Naive B cell (primary cell): ENCODE measurements at regions not wholly inside any gene's neighbourhood (a gene's known extent, or its start where the extent isn't known, plus 50 kb on each side); places are given as distances from the start of the nearest gene placed in this dataset.

ENCODE experiments used
- ATAC-seq, 2 donors: fragments of 150-1000 bp; cut with Tn5 transposase; 2 replicates each; pipeline ENCODE4 v1.10.0; 2021; ENCODE audit warnings: low read depth in 2 of 2, mild to moderate bottlenecking in 2 of 2, moderate library complexity in 2 of 2
- DNase-seq: peaks from one replicate; pipeline ENCODE4 v3.0.0; 2022
- H3K27ac Mint-ChIP-seq, 6 donors: one replicate each; pipeline ENCODE4 v1.8.0; 2020 to 2022; ENCODE audit warnings: mild to moderate bottlenecking in 6 of 6, mixed read lengths in 6 of 6, moderate library complexity in 5 of 6, inconsistent platforms in 2 of 6
- H3K27me3 Mint-ChIP-seq, 3 donors: one replicate each; pipeline ENCODE4 v1.8.0; 2021 to 2022; ENCODE audit warnings: mixed read lengths in 3 of 3, mild to moderate bottlenecking in 1 of 3
- H3K36me3 Mint-ChIP-seq, 2 donors: one replicate each; pipeline ENCODE4 v1.8.0; 2020 to 2022; ENCODE audit warnings: mixed read lengths in 2 of 2, inconsistent platforms in 1 of 2, mild to moderate bottlenecking in 1 of 2
- H3K4me1 Mint-ChIP-seq, 3 donors: one replicate each; pipeline ENCODE4 v1.8.0; 2020 to 2022; ENCODE audit warnings: mixed read lengths in 3 of 3, inconsistent platforms in 1 of 3, mild to moderate bottlenecking in 1 of 3, moderate library complexity in 1 of 3
- H3K4me3 Mint-ChIP-seq, 8 donors: one replicate each; pipeline ENCODE4 v1.8.0; 2020 to 2022; ENCODE audit warnings: mild to moderate bottlenecking in 8 of 8, mixed read lengths in 8 of 8, moderate library complexity in 8 of 8, inconsistent platforms in 2 of 8
- H3K9me3 Mint-ChIP-seq, 7 donors: one replicate each; pipeline ENCODE4 v1.8.0; 2020 to 2022; ENCODE audit warnings: mixed read lengths in 7 of 7, mild to moderate bottlenecking in 5 of 7, inconsistent platforms in 2 of 7, moderate library complexity in 1 of 7

DNA sequence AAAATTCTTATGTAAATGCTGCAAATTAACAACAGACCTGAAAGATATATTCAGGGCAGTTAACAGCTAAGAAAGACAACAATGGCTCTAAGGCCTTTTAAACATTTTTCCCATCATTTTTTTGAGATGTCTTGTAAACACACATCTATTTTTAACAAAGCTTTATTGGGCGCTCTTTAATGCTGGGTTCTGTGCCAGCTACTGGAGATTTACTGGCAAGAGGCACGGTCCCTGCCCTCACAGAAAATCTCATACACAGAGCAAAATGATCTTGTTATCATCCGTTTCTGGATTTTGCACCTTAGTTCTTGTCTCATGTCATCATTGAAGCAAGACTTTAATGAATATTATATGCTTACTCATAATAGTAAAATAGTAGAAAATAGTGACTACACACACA lies 1022.3 kb upstream of the WWC1 start:
- H3K9me3 Mint-ChIP-seq: peaks cover 0 to 6% (median 2%) of the 10 kb centered on the region in 7 donors
- no peak overlapping the region for H3K27ac Mint-ChIP-seq
- H3K4me3 Mint-ChIP-seq: no peak overlapping the region
- no peaks in the 10 kb centered on the region for H3K36me3 Mint-ChIP-seq
- H3K4me1 Mint-ChIP-seq: no peaks in the 10 kb centered on the region
- H3K27me3 Mint-ChIP-seq: no peaks in the 10 kb centered on the region
- ATAC-seq (no peak), DNase-seq (no peak)

DNA sequence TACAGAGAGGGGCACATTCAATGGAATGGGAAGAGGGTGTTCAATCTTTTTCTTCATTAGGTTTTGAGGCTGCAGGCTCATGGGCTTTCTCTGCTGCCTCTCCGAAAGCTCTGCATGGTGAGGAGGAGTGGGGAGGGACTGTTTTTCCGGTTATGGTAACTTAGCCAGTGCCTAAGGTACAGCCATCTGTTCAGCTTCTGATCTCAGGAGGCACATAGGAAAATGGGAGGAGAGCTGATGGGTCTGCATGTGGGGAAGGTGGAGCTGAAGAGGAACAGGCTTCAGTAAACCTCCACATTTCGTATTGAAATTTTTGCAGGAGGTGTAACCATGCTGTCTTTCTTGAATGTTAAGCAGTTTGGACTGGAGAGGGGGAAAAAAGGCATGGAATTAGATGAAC lies 1020.4 kb upstream of the WWC1 start:
- DNase-seq: no peak
- Mint-ChIP-seq H3K27me3 (no peaks in the 10 kb centered on the region), H3K4me1 (no peaks in the 10 kb centered on the region), H3K9me3 (peaks cover 0 to 6% (median 0%) of the 10 kb centered on the region in 7 donors), H3K27ac (no peak overlapping the region), H3K36me3 (no peaks in the 10 kb centered on the region), H3K4me3 (no peak overlapping the region)
- ATAC-seq: no peak

DNA sequence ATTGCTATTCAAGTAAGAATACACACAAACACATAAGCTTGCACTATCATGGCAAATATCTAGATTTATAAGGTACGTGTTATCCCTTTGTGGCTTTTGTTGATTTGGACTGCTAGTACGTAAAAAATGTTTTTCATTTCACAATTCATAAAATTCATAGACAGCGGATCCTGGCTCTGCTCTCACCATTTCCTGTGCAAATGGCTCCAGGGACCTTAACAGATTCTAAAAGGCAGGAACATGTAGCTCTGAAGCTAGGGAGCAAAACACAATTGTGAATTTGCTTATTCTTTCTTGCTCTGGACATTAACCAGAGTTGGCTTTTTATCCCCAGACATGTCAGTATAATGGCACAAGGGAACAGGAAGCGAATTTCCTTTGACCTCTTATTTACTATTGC lies 1019.9 kb upstream of the WWC1 start:
- no peak for ATAC-seq
- peaks cover 0 to 6% (median 0%) of the 10 kb centered on the region in 7 donors for H3K9me3 Mint-ChIP-seq
- DNase-seq: no peak

DNA sequence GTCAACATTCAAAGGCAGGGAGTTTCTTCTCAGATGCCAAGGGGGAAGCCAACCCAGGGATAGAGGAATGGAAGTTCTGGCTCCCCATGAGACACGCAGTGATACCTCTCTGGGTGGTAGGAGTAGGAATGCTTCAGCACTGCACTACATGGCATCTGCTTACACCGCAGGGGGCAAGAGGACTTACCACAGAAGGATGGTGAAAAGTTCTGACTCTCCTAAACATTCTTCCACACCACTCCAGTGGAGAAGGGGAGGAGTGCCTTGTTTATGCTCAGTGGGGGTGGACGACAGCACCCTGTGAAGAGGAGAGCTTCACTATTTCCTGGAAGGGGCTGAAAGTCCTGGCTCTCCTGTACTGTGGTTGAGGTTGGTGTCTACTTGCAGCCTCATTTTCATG lies 1011.3 kb upstream of the WWC1 start:
- peaks cover 0 to 5% (median 1%) of the 10 kb centered on the region in 7 donors for H3K9me3 Mint-ChIP-seq
- no peaks in the 10 kb centered on the region for H3K36me3 Mint-ChIP-seq
- H3K27ac Mint-ChIP-seq: no peak overlapping the region
- ATAC-seq: no peak
- no peaks in the 10 kb centered on the region for H3K27me3 Mint-ChIP-seq
- H3K4me1 Mint-ChIP-seq: no peaks in the 10 kb centered on the region
- DNase-seq: no peak
- H3K4me3 Mint-ChIP-seq: no peak overlapping the region

More for the DNA sequence above, 1019.9 kb upstream of the WWC1 start:
- no peaks in the 10 kb centered on the region for H3K4me1 Mint-ChIP-seq
- no peaks in the 10 kb centered on the region for H3K36me3 Mint-ChIP-seq
- no peak overlapping the region for H3K4me3 Mint-ChIP-seq
- no peaks in the 10 kb centered on the region for H3K27me3 Mint-ChIP-seq
- H3K27ac Mint-ChIP-seq: no peak overlapping the region

DNA sequence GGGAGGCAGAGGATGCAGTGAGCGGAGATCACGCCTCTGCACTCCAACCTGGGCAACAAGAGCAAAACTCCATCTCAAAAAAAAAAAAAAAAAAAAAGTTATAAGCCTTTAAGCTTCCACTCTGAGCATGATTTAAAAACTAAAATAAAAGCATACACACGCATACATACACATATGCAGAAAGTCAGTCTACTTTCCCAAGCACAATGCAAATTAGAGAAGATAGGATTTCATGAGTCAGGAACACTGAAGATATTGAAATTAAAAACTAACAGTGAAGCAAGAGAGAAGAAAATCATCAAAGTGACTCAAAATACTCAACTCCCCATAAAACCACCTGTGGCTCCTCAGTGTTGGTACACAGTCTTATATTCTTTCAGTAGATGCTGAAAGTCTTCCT lies 1009.5 kb upstream of the WWC1 start:
- Mint-ChIP-seq H3K4me3 (no peak overlapping the region), H3K27ac (no peak overlapping the region), H3K27me3 (no peaks in the 10 kb centered on the region), H3K9me3 (peaks cover 0 to 5% (median 2%) of the 10 kb centered on the region in 7 donors), H3K36me3 (no peaks in the 10 kb centered on the region), H3K4me1 (no peaks in the 10 kb centered on the region)
- no peak for ATAC-seq
- no peak for DNase-seq

DNA sequence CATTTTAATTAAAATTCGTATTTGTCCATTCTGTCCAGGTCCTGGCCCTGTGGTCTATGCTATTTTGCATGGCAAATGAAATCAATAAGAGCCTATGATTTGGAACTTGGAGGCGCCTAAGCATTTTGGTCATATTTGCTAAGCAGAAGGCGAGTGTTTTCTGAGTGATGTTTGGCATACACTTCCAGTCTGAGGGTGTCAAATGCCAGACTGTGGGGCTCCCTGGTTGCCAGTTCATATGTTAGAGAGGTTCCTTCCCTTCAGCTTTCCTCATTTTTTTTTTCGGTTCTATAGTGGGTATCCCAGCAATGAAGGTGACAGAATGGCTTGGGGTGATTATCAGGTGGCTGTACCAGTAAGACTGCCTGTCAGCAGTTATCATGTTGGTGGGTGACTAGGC lies 1007.8 kb upstream of the WWC1 start:
- Mint-ChIP-seq H3K4me3 (no peak overlapping the region), H3K27me3 (no peaks in the 10 kb centered on the region), H3K36me3 (no peaks in the 10 kb centered on the region), H3K4me1 (no peaks in the 10 kb centered on the region), H3K9me3 (peaks cover 0 to 6% (median 3%) of the 10 kb centered on the region in 7 donors), H3K27ac (no peak overlapping the region)
- DNase-seq: no peak
- no peak for ATAC-seq

DNA sequence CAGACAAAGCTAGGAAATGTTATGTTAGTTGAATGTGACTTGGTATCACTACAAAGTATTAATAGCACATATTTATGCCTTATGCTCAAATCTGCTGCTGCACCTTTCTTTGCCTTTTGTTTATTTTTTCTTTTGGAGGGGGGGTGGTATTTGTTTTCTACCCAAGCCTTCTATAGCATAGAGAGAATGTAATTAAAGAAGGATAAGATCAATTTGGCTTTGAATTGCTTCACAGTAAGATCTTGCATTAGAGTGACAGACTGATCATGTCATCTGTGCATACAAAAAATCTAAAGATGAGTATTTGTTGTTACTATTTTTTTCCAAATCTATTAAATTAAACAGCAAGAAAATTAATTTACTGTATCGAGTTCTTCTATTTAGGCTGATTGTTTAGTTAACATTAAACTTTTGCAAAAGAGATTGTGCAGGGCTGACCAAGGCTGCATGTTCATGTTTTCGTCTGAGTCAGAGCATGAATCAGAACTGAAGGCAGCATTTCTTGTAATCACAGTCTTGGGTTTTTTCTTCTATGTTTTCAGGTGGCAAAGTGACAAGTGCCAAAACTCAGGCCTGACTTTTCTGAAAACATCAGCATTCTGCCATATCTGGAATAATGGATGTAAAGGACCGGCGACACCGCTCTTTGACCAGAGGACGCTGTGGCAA lies 1007.1 kb upstream of the WWC1 start:
- Mint-ChIP-seq H3K27me3 (no peaks in the 10 kb centered on the region), H3K27ac (no peak overlapping the region), H3K4me1 (no peaks in the 10 kb centered on the region), H3K9me3 (peaks cover 0 to 7% (median 4%) of the 10 kb centered on the region in 7 donors), H3K4me3 (no peak overlapping the region), H3K36me3 (no peaks in the 10 kb centered on the region)
- DNase-seq: no peak
- ATAC-seq: no peak

DNA sequence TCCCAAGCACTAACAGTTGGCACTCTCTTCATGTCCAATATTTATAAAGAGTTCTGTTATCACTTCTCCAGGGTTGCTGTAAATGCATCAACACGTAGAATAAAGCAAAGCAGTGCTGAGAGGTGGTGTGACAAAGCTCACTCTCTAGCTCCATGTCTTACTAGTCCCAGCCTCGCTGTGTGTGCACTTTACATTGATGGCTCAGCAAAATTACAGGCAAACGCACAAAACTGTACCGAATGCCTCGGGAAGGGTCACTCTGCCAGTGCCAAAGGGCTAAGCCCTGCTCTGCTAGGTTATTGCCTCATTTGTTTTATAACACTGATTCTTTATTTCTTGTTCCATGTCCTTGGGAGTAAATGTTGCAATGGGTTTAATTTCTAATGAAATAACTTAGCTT lies 1005.9 kb upstream of the WWC1 start:
- Mint-ChIP-seq H3K27me3 (no peaks in the 10 kb centered on the region), H3K9me3 (peaks cover 0 to 6% (median 3%) of the 10 kb centered on the region in 7 donors), H3K36me3 (no peaks in the 10 kb centered on the region), H3K27ac (no peak overlapping the region), H3K4me1 (no peaks in the 10 kb centered on the region), H3K4me3 (no peak overlapping the region)
- DNase-seq (no peak), ATAC-seq (no peak)

DNA sequence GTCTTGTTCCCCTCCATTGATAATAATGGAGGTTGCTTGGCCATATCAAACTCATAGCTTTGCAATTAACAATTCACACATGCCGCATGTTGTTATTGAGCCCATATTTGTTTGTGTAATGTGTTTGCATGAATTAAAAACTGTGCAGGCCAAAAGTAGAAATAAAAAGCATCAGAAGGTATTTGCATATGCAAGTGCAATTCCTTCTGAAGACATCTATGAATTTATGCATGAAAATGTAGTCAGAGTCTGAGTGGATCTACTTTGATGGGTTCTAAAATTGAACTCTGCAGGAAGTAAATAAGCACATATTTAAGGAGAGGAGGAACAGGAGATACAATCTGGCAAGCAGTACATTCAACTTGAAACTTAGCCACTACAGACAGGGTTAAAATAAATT lies 1004.6 kb upstream of the WWC1 start:
- ATAC-seq (no peak), DNase-seq (no peak)
- Mint-ChIP-seq H3K9me3 (peaks cover 0 to 8% (median 4%) of the 10 kb centered on the region in 7 donors), H3K4me1 (no peaks in the 10 kb centered on the region), H3K36me3 (no peaks in the 10 kb centered on the region), H3K27ac (no peak overlapping the region), H3K27me3 (no peaks in the 10 kb centered on the region), H3K4me3 (no peak overlapping the region)

DNA sequence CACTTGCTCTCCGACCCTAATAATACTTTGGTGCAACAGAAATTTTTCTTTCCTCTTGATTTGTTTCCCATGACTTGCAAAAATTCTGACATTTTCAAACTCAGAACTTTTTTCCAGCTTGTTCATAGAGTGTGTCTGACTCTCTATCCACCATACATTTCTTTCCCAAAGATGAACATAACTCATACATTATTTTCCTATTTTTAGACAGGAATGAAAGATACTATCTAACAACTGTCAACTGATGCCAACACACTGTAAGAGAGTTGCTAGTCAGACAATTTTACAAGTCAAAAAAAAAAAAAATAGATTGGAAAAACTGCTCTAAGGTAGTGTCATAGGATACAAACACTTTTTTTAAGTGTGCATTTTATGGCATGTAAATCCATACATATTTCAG lies 1001.0 kb upstream of the WWC1 start:
- H3K4me1 Mint-ChIP-seq: no peaks in the 10 kb centered on the region
- H3K27ac Mint-ChIP-seq: no peak overlapping the region
- ATAC-seq (no peak), DNase-seq (no peak)
- no peak overlapping the region for H3K4me3 Mint-ChIP-seq
- H3K9me3 Mint-ChIP-seq: peaks cover 4 to 21% (median 6%) of the 10 kb centered on the region in 7 donors
- H3K27me3 Mint-ChIP-seq: no peaks in the 10 kb centered on the region
- H3K36me3 Mint-ChIP-seq: no peaks in the 10 kb centered on the region

DNA sequence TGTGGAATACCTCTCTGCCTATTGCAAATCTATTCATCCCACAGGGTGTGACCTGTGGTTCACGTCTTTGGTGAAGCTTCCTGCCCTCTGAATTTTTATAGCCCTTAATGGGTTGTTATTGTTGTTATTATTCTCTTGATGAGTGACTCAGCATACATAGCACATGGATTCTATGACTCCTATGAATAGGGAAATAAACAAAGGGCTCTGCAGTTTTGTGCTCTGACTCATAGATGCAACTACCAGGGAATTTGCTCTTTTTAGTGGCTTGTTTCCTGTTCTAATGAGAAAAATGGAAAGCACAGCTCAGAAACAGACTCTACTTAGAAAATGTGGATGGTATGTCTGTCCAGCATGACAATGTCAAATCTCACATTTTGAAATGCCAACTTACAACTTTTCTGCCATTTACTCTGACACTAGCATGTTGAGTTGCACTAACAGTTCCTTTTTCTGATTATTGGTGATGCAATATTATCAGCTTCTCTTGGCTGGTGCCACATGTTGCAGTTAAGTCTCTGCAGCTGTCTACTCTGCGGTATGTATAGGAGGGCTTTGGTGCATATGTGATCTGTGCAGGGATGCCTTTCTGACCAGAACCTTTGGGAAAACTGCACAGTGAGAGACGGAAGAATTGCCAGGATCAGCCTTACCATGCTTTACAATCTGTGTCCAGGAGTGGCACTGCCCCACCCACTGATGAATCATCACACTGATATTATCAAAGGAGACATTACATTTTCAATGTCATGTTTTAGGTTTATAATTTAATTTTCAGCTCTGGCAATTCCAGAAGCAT lies 996.4 kb upstream of the WWC1 start:
- Mint-ChIP-seq H3K36me3 (no peaks in the 10 kb centered on the region), H3K27me3 (no peaks in the 10 kb centered on the region), H3K27ac (no peak overlapping the region), H3K9me3 (peaks cover 2 to 27% (median 5%) of the 10 kb centered on the region in 7 donors), H3K4me3 (no peak overlapping the region), H3K4me1 (no peaks in the 10 kb centered on the region)
- DNase-seq: no peak
- no peak for ATAC-seq

DNA sequence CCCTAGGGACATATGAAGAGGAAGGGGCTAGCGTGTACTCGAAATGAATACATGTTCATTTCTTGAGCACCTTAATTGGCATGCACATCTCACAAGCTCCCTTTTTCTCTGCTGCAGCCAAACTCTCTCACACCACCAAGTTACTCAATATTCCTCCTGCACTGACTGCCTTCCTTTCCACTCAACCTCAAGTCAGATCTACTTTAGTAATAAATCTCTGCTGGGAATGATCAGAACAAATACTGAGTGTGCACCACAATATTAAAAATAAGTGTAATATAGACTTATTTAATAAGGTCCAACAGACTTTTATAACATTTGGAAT lies 995.8 kb upstream of the WWC1 start:
- peaks cover 2 to 27% (median 5%) of the 10 kb centered on the region in 7 donors for H3K9me3 Mint-ChIP-seq

DNA sequence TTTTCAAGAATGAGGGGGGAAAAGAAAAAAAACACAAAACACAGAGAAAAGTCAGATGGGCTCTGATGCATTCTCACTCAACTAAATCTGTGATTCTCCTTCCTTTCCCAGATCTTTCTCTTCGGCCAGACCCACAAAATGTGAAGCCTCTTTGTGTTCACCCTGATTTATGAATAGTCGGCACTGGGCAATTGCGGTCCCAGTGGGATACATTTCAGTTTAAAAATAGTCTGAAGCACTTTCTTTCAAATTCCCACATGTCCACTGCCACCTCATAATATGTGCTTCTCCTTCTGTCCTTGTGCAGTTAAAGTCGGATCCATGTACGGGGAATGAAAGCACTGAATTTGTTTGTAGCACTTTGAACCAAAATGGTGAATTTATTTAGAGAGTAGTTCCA lies 995.4 kb upstream of the WWC1 start:
- peaks cover 2 to 26% (median 5%) of the 10 kb centered on the region in 7 donors for H3K9me3 Mint-ChIP-seq
- no peaks in the 10 kb centered on the region for H3K36me3 Mint-ChIP-seq
- no peaks in the 10 kb centered on the region for H3K4me1 Mint-ChIP-seq
- no peak for ATAC-seq
- DNase-seq: no peak
- H3K4me3 Mint-ChIP-seq: no peak overlapping the region
- H3K27me3 Mint-ChIP-seq: no peaks in the 10 kb centered on the region
- no peak overlapping the region for H3K27ac Mint-ChIP-seq

More for the DNA sequence above, 995.8 kb upstream of the WWC1 start:
- Mint-ChIP-seq H3K4me1 (no peaks in the 10 kb centered on the region), H3K36me3 (no peaks in the 10 kb centered on the region), H3K27ac (no peak overlapping the region), H3K27me3 (no peaks in the 10 kb centered on the region), H3K4me3 (no peak overlapping the region)
- no peak for ATAC-seq
- no peak for DNase-seq

DNA sequence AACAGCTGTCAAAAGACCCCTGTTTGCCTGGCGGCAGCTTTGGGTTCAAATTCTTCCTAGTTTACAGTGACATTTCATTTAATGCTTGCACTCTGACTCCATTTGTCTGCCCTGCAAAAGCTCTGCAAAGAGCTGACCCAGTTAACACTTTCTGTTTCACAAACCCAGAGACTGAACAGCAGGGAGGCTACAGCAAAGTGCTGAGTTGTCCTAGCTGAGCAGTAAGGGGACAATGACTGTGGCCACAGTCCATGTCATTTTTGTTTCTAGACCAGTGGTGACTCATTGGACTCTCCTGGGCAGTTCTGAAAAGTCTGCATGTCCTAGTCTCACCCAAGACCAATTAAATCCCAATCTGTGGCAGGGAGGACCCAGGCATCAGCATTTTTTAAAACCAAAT lies 994.8 kb upstream of the WWC1 start:
- H3K9me3 Mint-ChIP-seq: peaks cover 0 to 26% (median 5%) of the 10 kb centered on the region in 7 donors
- H3K27me3 Mint-ChIP-seq: no peaks in the 10 kb centered on the region
- no peak for ATAC-seq
- DNase-seq: no peak
- H3K4me1 Mint-ChIP-seq: no peaks in the 10 kb centered on the region
- no peak overlapping the region for H3K4me3 Mint-ChIP-seq
- H3K36me3 Mint-ChIP-seq: no peaks in the 10 kb centered on the region
- H3K27ac Mint-ChIP-seq: no peak overlapping the region
